Activated CD4-positive, alpha-beta T cell treated with anti-CD3 and anti-CD28 coated beads for 4 hours (primary cell): ENCODE measurements at regions not wholly inside any gene's neighbourhood (a gene's known extent, or its start where the extent isn't known, plus 50 kb on each side); places are given as distances from the start of the nearest gene placed in this dataset.

Experiments used
- DNase-seq, 2 donors: peaks; one replicate each; pipeline ENCODE4 v3.0.0-alpha.2; 2020

GRCh38 chr6:40973304-40973703, 65.7 kb downstream of the UNC5CL start:
- DNase-seq: no peak

- no peak for DNase-seq
These were observed 66.2 kb downstream of the UNC5CL start for GRCh38 chr6:40972814-40973213.

- DNase-seq: no peak
These were observed 66.8 kb downstream of the UNC5CL start for GRCh38 chr6:40972190-40972589.

- no peak for DNase-seq
These were observed 70.3 kb downstream of the UNC5CL start for GRCh38 chr6:40968620-40969164.

GRCh38 chr6:40966860-40967259, 72.2 kb downstream of the UNC5CL start:
- no peak for DNase-seq

- no peak for DNase-seq
These were observed 74.0 kb downstream of the UNC5CL start for GRCh38 chr6:40965046-40965445.

- DNase-seq: no peak
These were observed 76.0 kb downstream of the UNC5CL start for GRCh38 chr6:40963019-40963418.

GRCh38 chr6:40962241-40962640, 76.8 kb downstream of the UNC5CL start:
- no peak for DNase-seq

GRCh38 chr6:40961831-40962230, 77.2 kb downstream of the UNC5CL start:
- no peak for DNase-seq

- DNase-seq: no peak
These were observed 78.1 kb downstream of the UNC5CL start for GRCh38 chr6:40960742-40961430.

- DNase-seq: no peak
These were observed 79.2 kb downstream of the UNC5CL start for GRCh38 chr6:40959781-40960327.

GRCh38 chr6:40958738-40959137, 80.3 kb downstream of the UNC5CL start:
- no peak for DNase-seq

GRCh38 chr6:40957616-40958492, 81.2 kb downstream of the UNC5CL start:
- DNase-seq: no peak

GRCh38 chr6:40956936-40957335, 82.1 kb downstream of the UNC5CL start:
- no peak for DNase-seq

- DNase-seq: no peak
These were observed 83.9 kb downstream of the UNC5CL start for GRCh38 chr6:40955178-40955545.

- no peak for DNase-seq
These were observed 84.4 kb downstream of the UNC5CL start for GRCh38 chr6:40954446-40955177.

GRCh38 chr6:40953486-40953885, 85.5 kb downstream of the UNC5CL start:
- no peak for DNase-seq

GRCh38 chr6:40950986-40951698, 87.9 kb downstream of the UNC5CL start:
- DNase-seq: no peak

GRCh38 chr6:40948570-40948969, 90.5 kb downstream of the UNC5CL start:
- DNase-seq: no peak

GRCh38 chr6:40947876-40948526, 91.0 kb downstream of the UNC5CL start:
- DNase-seq: no peak

GRCh38 chr6:40946738-40947301, 92.2 kb downstream of the UNC5CL start:
- DNase-seq: no peak
